ENCODE measurements at regions not wholly inside any gene's neighbourhood (a gene's known extent, or its start where the extent isn't known, plus 50 kb on each side); places are given as distances from the start of the nearest gene placed in this dataset.
"Not testable (repeated sequence)": the region's sequence is repeated elsewhere in the genome, so short reads cannot be mapped to it uniquely, and the experiment has no call there.

DNA sequence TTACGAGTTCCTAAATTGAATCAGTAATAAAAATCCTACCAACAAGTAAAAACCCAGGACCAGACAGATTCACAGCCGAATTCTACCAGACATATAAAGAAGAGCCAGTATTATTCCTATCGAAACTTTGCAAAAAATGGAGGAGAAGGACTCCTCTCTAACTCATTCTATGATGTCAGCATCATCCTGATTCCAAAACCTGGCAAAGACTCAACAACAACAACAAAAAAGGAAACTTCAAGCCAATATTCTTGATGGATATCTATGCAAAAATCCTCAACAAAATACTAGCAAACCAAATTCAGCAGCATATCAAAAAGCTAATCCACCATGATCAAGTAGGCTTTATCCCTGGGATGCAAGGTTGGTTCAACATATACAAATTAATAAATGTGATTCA, 84.6 kb upstream of the ADRB2 start:
- FAIRE-seq; DNase-seq (ENCODE audit: low spot score): not testable (repeated sequence)

DNA sequence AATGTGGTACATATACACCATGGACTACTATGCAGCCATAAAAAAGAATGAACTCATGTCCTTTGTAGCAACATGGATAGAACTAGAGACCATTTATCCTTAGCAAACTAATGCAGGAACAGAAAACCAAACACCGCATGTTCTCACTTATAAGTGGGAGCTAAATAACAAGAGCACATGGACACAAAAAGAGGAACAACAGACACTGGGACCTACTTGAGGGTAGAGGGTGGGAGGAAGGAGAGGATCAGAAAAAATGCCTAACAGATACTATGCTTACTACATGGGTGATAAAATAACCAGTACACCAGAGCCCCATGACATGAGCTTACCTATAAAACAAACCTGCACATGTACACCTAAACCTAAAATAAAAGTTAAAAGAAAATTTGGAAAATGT, 82.0 kb upstream of the ADRB2 start:
- not testable (repeated sequence) for DNase-seq (ENCODE audit: low spot score); FAIRE-seq

DNA sequence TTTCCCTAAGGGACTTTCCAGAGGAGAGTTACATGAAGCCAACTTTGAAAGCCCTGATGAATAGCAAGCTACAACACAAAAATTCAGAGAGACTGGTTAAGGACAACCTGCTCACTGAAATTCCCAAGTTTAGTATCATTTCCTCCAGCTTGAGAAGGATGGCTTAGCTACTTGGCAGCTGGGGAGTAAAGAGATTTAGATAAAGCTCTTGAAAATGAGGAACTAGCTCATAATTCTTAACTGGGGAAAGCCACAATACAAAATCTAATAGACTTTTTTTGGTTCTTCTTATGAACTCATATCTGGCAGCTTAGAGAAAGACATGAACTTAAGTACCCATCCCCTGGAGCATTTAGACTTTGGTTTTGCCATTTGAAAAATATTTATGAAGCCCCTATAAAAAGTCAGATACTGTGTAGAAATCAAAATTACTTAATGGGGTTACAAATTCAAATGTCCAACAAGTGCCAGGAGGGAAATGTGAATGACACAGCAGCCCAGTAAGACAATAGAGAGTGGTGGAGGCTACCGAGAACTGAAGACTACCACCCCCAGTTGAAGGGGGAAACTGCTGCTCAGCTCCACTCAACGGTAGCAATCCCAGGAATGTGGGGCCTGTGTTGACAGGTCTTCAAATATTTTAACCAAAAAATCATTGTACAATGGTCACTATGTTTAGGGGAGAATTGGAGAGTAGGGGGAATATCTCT, 79.4 kb upstream of the ADRB2 start:
- DNase-seq (ENCODE audit: low spot score) (no peak), FAIRE-seq (no peak)

DNA sequence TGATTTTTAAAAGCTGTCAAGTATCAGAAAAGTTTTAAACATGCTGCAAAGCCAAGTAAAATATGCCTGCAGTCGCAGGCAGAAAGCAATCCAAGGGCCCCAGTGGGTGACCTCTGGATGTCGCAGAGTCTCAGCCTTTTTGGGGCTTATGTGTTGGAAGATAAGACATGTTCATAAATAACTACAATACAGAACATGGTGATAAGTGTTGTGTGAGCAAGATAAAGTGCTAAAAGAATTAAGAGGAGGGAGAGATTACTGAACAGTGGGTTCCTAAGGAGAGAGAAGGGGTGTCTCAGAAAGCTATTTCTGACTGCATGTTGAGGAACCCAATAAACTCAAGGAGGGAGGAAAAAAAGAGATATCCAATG, 78.9 kb upstream of the ADRB2 start:
- FAIRE-seq (no peak), DNase-seq (ENCODE audit: low spot score) (no peak)

DNA sequence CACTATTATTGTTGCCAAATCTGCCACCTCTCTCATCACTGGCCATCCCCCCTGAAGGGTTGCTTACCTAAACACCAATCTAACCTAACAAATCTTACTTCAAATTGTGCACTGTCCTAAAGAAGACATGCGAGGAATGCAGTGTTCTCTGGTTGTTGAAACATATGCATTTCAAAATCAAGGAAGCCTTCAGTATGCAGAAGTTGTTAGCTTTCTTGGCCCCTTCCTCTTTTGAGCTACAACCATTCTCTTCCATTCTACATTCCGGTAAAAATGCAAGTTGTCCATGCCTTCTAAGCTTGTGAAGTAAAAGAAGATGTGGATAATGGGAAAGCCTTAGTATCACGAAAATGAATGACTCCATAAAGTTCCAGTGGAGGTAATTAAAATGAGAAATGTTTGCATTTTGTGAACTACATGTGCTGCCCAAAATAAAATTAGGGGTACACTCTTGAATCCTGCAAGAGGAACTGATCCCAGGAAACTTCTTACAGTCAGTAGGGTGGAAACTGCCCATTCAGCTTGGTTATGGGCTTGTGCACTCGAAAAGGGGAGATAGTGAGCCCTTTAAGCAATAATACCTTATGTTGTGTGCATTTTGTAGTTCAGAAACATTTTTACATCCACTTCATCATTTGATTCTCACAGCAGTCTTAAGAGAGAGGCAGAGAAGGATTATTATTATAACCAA, 77.6 kb upstream of the ADRB2 start:
- no peak for DNase-seq (ENCODE audit: low spot score)
- no peak for FAIRE-seq

DNA sequence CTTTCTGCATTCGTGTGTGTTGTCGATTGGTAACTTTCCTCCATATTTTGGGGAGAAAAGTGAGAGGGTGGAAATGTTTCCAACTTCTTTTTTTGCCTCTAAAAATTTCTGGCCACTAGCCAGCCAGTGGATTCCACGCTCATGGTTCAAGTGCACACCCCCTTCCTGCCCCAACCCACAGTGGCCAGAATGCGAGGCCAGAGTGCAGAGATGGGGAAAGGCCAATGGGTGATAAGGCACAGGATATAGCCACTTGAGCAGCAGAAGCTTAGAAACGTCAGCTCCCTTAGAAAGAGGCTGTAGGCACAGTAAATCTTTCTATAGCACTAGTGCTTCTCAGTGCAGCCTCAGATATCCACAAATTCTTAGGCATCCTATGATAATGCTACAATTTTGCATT, 75.8 kb upstream of the ADRB2 start:
- no peak for FAIRE-seq
- DNase-seq (ENCODE audit: low spot score) = no peak

DNA sequence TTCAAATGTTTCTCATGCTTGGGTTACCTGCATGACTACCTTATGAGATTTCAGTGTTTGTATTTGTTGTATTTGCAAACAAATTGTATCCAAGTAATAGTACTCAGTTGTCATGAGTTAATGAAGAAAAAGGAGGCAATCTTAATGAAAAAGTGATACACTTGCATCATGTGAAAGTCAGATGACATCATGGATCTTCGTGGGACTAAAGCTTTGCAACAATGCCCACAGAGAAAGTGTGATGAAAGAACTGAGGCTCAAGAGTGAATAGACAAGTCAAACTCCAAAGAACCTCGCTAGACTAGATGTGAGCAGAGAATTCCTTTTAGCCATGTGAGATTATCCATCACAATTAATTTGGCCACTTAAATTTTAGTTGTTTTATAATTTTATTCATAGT, 75.4 kb upstream of the ADRB2 start:
- FAIRE-seq (no peak), DNase-seq (ENCODE audit: low spot score) (no peak)

DNA sequence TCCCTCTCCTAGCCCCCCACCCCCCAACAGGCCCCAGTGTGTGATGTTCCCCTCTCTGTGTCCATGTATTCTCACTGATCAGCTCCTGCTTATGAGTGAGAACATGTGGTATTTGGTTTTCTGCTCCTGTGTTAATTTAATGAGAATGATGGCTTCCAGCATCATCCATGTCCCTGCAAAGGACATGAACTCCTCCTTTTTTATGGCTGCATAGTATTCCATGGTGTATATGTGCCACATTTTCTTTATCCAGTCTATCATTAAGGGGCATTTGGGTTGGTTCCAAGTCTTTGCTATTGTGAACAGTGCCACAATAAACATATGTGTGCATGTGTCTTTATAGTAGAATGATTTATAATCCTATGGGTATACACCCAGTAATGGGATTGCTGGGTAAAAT, 74.0 kb upstream of the ADRB2 start:
- not testable (repeated sequence) for FAIRE-seq; DNase-seq (ENCODE audit: low spot score)

DNA sequence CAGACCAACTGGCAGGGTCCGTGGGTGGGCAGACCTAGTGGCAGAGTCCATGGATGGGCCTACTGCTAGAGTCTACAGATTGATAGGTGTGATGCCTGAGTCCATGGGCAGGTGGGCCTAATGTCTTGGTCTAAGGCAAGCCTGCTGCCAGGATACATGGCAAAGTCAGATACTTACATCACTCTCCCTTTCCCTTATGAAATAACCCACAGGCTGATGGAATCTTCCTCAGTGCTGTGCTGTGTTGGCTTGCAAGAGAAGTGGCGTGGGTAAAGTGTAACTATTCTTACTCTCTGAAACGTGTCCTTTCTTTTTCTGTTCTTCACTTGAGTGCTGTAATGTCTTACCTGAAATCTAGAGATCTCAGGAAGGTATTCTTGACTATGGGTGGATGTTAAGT, 67.3 kb upstream of the ADRB2 start:
- no peak for FAIRE-seq
- DNase-seq (ENCODE audit: low spot score) = no peak

DNA sequence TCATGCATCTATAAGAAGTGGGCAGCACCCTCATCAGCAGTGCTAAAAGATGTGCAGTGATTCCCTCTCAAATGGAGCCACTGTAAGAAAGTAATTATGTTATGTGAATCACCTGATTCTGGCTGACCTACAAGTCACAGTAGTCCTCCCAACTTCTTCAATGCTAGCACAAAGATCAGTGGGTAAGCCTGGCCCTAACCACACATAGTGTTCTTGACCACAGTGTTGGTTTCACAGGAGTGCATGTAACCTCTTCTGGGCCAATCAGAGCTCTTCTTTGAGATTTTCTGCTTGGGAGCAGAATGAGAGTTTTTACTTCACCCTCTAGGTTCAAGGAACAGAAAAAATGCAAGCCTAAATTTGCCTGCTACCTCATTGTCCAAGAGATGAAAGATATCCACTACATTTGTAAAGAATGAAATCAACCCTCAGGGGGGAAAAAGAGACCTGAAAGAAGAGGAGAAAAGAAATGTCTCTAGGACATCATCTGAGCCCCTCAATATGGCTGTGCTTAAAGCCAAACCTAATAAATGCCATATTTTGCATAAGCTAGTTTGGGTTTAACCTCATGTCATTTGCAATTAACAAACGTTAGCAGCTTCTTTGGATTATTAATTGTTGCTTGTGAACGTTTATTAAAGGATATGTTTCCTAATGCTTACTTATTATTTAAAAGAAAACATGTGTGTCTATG, 65.3 kb upstream of the ADRB2 start:
- no peak for FAIRE-seq
- DNase-seq (ENCODE audit: low spot score) = no peak

DNA sequence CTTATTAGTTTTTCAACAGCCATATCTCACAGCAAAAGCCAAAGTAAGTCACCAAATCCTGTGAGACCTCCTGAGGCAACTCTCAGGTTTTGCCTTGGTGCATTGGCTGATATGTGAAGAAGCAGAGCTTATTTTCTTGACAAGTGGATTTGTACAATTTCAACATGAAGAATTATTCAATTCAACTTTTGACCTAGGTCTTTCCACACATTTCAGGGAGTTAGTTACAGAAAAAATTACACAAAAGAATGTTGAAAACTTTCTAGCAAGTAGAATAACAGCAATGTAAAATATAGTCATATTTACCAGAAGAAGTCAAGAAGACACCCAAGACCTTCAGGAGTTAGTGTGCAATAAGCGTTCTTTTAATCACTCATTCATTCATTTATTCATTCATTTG, 62.4 kb upstream of the ADRB2 start:
- DNase-seq (ENCODE audit: low spot score) (no peak), FAIRE-seq (no peak)

DNA sequence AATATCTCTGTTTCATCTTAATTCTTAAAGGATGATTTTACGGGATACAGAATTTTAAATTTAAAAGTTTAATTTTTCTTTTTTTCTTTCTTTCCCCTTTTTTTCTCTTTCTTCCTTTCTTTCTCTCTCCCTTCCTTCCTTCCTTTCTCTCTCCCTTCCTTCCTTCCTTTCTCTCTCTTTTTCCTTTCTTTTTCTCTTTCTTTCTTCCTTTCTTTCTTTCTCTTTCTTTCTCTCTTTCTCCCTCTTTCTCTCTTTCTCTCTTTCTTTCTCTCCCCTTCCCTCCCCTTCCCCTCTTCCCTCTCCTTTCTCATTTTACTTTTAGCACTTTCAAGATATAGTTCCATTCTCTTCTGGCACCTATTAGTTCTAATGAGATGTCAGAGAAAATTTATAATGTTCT, 61.4 kb upstream of the ADRB2 start:
- no peak for DNase-seq (ENCODE audit: low spot score)
- FAIRE-seq = no peak

DNA sequence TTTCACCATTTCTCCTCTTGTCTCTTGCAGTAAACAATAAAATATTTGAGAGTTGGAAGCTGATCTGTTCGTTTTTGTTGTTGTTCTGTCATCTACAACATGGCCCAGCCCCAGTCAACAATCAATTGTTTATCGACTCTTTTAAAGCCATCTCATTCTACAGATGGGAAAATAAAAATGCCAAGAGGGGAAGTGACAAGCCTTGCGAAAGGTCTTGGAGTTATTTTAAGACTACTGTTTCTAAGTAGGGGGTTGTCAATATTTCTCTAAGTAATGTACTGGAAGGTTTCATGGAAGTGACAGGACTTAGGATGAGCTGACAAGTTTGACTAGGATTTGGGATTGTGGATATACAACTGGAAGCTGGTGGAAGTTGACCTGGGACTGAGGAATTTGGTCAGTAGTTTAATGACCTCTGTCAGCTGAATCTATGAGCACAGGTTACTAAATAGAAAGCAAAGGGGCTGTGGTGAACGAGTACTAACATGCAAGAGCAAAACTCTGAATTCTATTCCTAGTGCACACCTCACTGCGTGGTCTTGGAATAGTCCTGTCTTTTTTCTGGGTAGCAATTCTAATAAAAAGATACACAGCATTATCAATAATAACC, 57.5 kb upstream of the ADRB2 start:
- DNase-seq (ENCODE audit: low spot score) (no peak), FAIRE-seq (no peak)

DNA sequence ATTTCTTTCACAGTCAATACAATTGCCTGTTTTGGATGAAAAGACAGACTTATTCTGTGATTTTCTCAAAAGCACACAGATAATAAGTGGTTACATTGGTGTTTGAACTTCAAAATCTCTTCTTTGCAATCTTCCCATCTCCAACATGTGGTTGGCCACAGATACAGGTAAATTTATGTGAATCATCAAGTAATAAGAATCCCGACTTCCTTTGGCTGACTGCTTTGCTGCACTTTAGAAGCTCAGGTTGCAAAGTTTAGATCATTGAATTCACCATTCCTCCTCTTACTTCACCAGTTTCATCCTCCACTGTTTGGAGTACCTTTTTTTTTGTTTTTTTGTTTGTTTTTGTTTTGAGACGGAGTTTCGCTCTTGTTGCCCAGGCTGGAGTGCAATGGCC, 56.5 kb upstream of the ADRB2 start:
- DNase-seq (ENCODE audit: low spot score) (no peak), FAIRE-seq (no peak)

DNA sequence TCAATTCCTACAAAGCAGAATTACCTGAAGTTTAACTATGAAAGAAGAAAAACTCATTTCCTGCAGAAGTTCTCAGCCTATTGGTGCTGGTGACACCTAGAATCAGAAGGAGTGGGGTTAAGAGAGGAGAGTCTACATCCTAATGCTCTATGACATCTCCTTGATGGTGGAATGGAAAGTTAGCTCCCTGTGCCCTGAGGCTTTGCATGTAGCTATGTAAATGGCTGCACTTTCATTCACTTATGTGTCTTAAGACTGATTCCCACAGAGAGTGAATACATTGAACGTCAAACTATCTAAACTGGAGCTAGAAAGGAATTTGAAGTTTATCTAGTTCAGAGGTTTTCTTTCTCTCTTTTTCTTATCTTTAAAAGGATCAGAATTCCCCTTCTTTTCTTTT, 52.1 kb upstream of the ADRB2 start:
- DNase-seq (ENCODE audit: low spot score) (no peak), FAIRE-seq (no peak)

DNA sequence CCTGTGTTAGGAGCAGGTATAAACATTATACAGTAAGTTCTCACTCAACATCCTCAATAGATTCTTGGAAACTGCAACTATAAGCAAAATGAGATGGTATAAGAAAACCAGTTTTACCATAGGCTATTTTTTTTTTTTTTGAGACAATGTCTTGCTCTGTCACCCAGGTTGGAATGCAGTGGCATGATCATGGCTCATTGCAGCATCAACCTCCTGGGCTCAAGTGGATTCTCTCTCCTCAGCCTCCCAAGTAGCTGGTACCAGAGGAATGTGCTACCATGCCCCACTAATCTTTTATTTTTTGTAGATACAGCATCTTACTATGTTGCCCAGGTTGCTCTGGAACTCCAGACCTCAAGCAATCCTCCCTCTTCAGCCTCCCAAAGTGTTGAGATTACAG, 50.1 kb upstream of the ADRB2 start:
- FAIRE-seq = no peak

More for the DNA sequence above, 50.1 kb upstream of the ADRB2 start:
- no peak for DNase-seq (ENCODE audit: low spot score)

Measured in urothelium cell line (cell line).